Liver (tissue), 8 donors: ENCODE measurements at regions not wholly inside any gene's neighbourhood (a gene's known extent, or its start where the extent isn't known, plus 50 kb on each side); places are given as distances from the start of the nearest gene placed in this dataset.

ENCODE experiments used
- DNase-seq: peaks from one replicate; pipeline ENCODE4 v3.0.0-alpha.2; 2017; ENCODE audit warnings: low spot score
- H3K27ac ChIP-seq, 2 donors: one replicate each; pipeline ENCODE4 v1.7.0; 2013; ENCODE audit warnings: inconsistent platforms in 2 of 2, low read length in 2 of 2, control low read depth in 1 of 2, low read depth in 1 of 2, mild to moderate bottlenecking in 1 of 2
- H3K27me3 ChIP-seq, 4 donors: one replicate each; pipeline versions ENCODE4 v1.6.1 to v1.7.0; 2013; ENCODE audit warnings: low read length in 3 of 4, inconsistent platforms in 1 of 4, mild to moderate bottlenecking in 1 of 4, moderate library complexity in 1 of 4; ENCODE audit not compliant: control insufficient read depth in 4 of 4, insufficient read depth in 4 of 4
- H3K36me3 ChIP-seq, 4 donors: one replicate each; pipeline versions ENCODE4 v1.6.1 to v1.7.0; 2013; ENCODE audit warnings: low read length in 3 of 4, mild to moderate bottlenecking in 3 of 4, low read depth in 1 of 4, moderate library complexity in 1 of 4; ENCODE audit not compliant: control insufficient read depth in 4 of 4, insufficient read depth in 3 of 4
- H3K4me1 ChIP-seq, 4 donors: one replicate each; pipeline versions ENCODE4 v1.6.1 to v1.7.0; 2013; ENCODE audit warnings: low read length in 3 of 4, mild to moderate bottlenecking in 3 of 4, moderate library complexity in 1 of 4; ENCODE audit not compliant: control insufficient read depth in 4 of 4, insufficient read depth in 4 of 4
- H3K4me3 ChIP-seq, 3 donors: one replicate each; pipeline versions ENCODE4 v1.6.1 to v1.7.0; 2013; ENCODE audit warnings: low read length in 3 of 3, control low read depth in 1 of 3, low read depth in 1 of 3, mild to moderate bottlenecking in 1 of 3
- H3K9ac ChIP-seq, 2 donors: one replicate each; pipeline ENCODE4 v1.7.0; 2013; ENCODE audit warnings: low read length in 2 of 2, mild to moderate bottlenecking in 2 of 2, moderate library complexity in 2 of 2, control low read depth in 1 of 2, low read depth in 1 of 2
- H3K9me3 ChIP-seq, 4 donors: one replicate each; pipeline versions ENCODE4 v1.6.1 to v1.7.0; 2013; ENCODE audit warnings: low read length in 3 of 4; ENCODE audit not compliant: control insufficient read depth in 4 of 4
- ATF3 ChIP-seq: IDR thresholded peaks from 2 replicates; pipeline ENCODE4 v1.6.1; 2016; ENCODE audit warnings: antibody characterized with exemption
- CTCF ChIP-seq: fragments of 150-350 bp; IDR thresholded peaks from 2 replicates; pipeline ENCODE4 v1.5.1; 2017; ENCODE audit warnings: improper control_type of control experiment, low read depth, low read length; ENCODE audit not compliant: missing input control
- EGR1 ChIP-seq, 2 donors: IDR thresholded peaks; 2 replicates each; pipeline ENCODE4 v1.6.1; 2016 to 2018; ENCODE audit warnings: antibody characterized with exemption in 2 of 2, low read depth in 2 of 2
- FOXA1 ChIP-seq: IDR thresholded peaks from 2 replicates; pipeline ENCODE4 v1.6.1; 2016; ENCODE audit warnings: antibody characterized with exemption
- FOXA2 ChIP-seq: IDR thresholded peaks from 2 replicates; pipeline ENCODE4 v1.6.1; 2016; ENCODE audit warnings: antibody characterized with exemption
- GABPA ChIP-seq, 2 donors: IDR thresholded peaks in 1 of 2; conservative IDR thresholded peaks in 1 of 2; 2 replicates each; pipeline ENCODE4 v1.6.1; 2016; ENCODE audit warnings: antibody characterized with exemption in 2 of 2, mild to moderate bottlenecking in 1 of 2, moderate library complexity in 1 of 2
- HNF4A ChIP-seq, 2 donors: conservative IDR thresholded peaks; 2 replicates each; pipeline ENCODE4 v1.6.1; 2016; ENCODE audit warnings: antibody characterized with exemption in 2 of 2, mild to moderate bottlenecking in 2 of 2
- HNF4G ChIP-seq: IDR thresholded peaks from 2 replicates; pipeline ENCODE4 v1.6.1; 2016; ENCODE audit warnings: antibody characterized with exemption
- JUND ChIP-seq, 2 donors: IDR thresholded peaks; 2 replicates each; pipeline ENCODE4 v1.6.1; 2016; ENCODE audit warnings: antibody characterized with exemption in 2 of 2
- MAX ChIP-seq: IDR thresholded peaks from 2 replicates; pipeline ENCODE4 v1.6.1; 2016; ENCODE audit warnings: antibody characterized with exemption
- NR2F2 ChIP-seq: IDR thresholded peaks from 2 replicates; pipeline ENCODE4 v1.6.1; 2016; ENCODE audit warnings: antibody characterized with exemption
- RAD21 ChIP-seq, 2 donors: IDR thresholded peaks; 2 replicates each; pipeline ENCODE4 v1.6.1; 2016; ENCODE audit warnings: antibody characterized with exemption in 2 of 2, mild to moderate bottlenecking in 2 of 2
- REST ChIP-seq: IDR thresholded peaks from 2 replicates; pipeline ENCODE4 v1.6.1; 2016; ENCODE audit warnings: antibody characterized with exemption, mild to moderate bottlenecking
- RXRA ChIP-seq, 2 donors: IDR thresholded peaks; 2 replicates each; pipeline ENCODE4 v1.6.1; 2017 to 2018; ENCODE audit warnings: antibody characterized with exemption in 2 of 2, mild to moderate bottlenecking in 1 of 2
- SP1 ChIP-seq: IDR thresholded peaks from 2 replicates; pipeline ENCODE4 v1.6.1; 2018; ENCODE audit warnings: antibody characterized with exemption, mild to moderate bottlenecking
- TAF1 ChIP-seq: conservative IDR thresholded peaks from 2 replicates; pipeline ENCODE4 v1.6.1; 2016; ENCODE audit warnings: antibody characterized with exemption, mild to moderate bottlenecking
- YY1 ChIP-seq: IDR thresholded peaks from 2 replicates; pipeline ENCODE4 v1.6.1; 2016; ENCODE audit warnings: antibody characterized with exemption, mild to moderate bottlenecking
- ZBTB33 ChIP-seq: IDR thresholded peaks from 2 replicates; pipeline ENCODE4 v1.6.1; 2016; ENCODE audit warnings: antibody characterized with exemption
- whole genome bisulfite sequencing: extraction: QIAGEN DNeasy Blood & Tissue Kit; methylation state at CpG from one replicate; pipeline ENCODE4 v1.1.7; 2013; 5-methylcytosine and 5-hydroxymethylcytosine counted together
- donor health status: healthy.
- donor health status: healthy.
- donor health status: healthy.
- donor health status: healthy.
- donor health status: healthy.

- no peaks in the 10 kb centered on the region for H3K9me3 ChIP-seq
These were observed 143.4 kb upstream of the GLI3 start for GRCh38 chr7:42380401-42380800.

GRCh38 chr7:42378149-42378548, 141.1 kb upstream of the GLI3 start:
- no peaks in the 10 kb centered on the region for H3K9me3 ChIP-seq
- H3K9ac ChIP-seq, result no peak overlapping the region
- no peaks in the 10 kb centered on the region for H3K36me3 ChIP-seq
- DNase-seq, result no peak
- H3K4me1 ChIP-seq, result no peaks in the 10 kb centered on the region
- TF ChIP-seq MAX (no peak), REST (no peak), HNF4G (no peak), CTCF (no peak), SP1 (no peak), RAD21 (IDR thresholded peaks at IDR 0.05) (no peak), FOXA1 (no peak), RXRA (IDR thresholded peaks at IDR 0.05) (no peak), ZBTB33 (no peak), GABPA (IDR thresholded peaks at IDR 0.05 in 1 of 2, conservative IDR thresholded peaks at IDR 0.05 in 1 of 2) (no peak), EGR1 (IDR thresholded peaks at IDR 0.05; ENCODE audit: low read depth in 2 of 2) (no peak), YY1 (no peak), ATF3 (no peak), FOXA2 (no peak), TAF1 (no peak), HNF4A (conservative IDR thresholded peaks at IDR 0.05) (no peak), NR2F2 (no peak), JUND (IDR thresholded peaks at IDR 0.05) (no peak)
- H3K27ac ChIP-seq, result no peak overlapping the region
- no peak overlapping the region for H3K4me3 ChIP-seq
- no peaks in the 10 kb centered on the region for H3K27me3 ChIP-seq
- 81% methylated on average over 3 of the region's 3 CpGs for WGBS

More at GRCh38 chr7:42380401-42380800, 143.4 kb upstream of the GLI3 start:
- Histone ChIP-seq H3K27me3 (no peaks in the 10 kb centered on the region), H3K36me3 (no peaks in the 10 kb centered on the region), H3K27ac (no peak overlapping the region), H3K4me3 (no peak overlapping the region), H3K4me1 (no peaks in the 10 kb centered on the region), H3K9ac (no peak overlapping the region)
- TF ChIP-seq RXRA (IDR thresholded peaks at IDR 0.05), result no peak
- no peak for TF ChIP-seq HNF4A (conservative IDR thresholded peaks at IDR 0.05)
- no peak for TF ChIP-seq JUND (IDR thresholded peaks at IDR 0.05)
- DNase-seq, result no peak
- WGBS, result 79% methylated on average over 1 of the region's 1 CpG
